Smooth muscle cell (in vitro differentiated cells): ENCODE measurements at regions not wholly inside any gene's neighbourhood (a gene's known extent, or its start where the extent isn't known, plus 50 kb on each side); places are given as distances from the start of the nearest gene placed in this dataset. TPM values are rescaled to one million over a fixed set of nuclear protein-coding genes. Genes with fewer than 3 reads are reported as not detected.

Experiments used
- DNase-seq: peaks from one replicate; lab custom pipeline; 2025; ENCODE audit not compliant: unreplicated experiment; lab: John Stamatoyannopoulos, UW
- H2AFZ ChIP-seq: fragments of 200-600 bp; sonication (generic); 2 replicates; pipeline ENCODE4 v1.6.0; 2016; ENCODE audit warnings: antibody characterized with exemption, low read depth, mild to moderate bottlenecking
- H3F3A ChIP-seq: fragments of 200-600 bp; sonication (generic); 2 replicates; pipeline ENCODE4 v1.6.0; 2017; ENCODE audit warnings: antibody characterized with exemption, low read depth
- H3K27ac ChIP-seq: fragments of 200-600 bp; sonication (generic); 2 replicates; pipeline ENCODE4 v1.5.1; 2016; ENCODE audit warnings: low read depth, mild to moderate bottlenecking
- H3K27me3 ChIP-seq: fragments of 200-600 bp; sonication (generic); 2 replicates; pipeline ENCODE4 v1.6.1; 2016; ENCODE audit warnings: low read depth, mild to moderate bottlenecking
- H3K36me3 ChIP-seq: fragments of 200-600 bp; sonication (generic); 2 replicates; pipeline ENCODE4 v1.5.1; 2016; ENCODE audit warnings: low read depth
- H3K4me1 ChIP-seq: fragments of 200-600 bp; sonication (generic); 2 replicates; pipeline ENCODE4 v1.5.1; 2016; ENCODE audit warnings: low read depth
- H3K4me2 ChIP-seq: fragments of 200-600 bp; sonication (generic); 2 replicates; pipeline ENCODE4 v1.6.0; 2016; ENCODE audit warnings: mild to moderate bottlenecking
- H3K4me3 ChIP-seq: fragments of 200-600 bp; sonication (generic); 2 replicates; pipeline ENCODE4 v1.5.1; 2016; ENCODE audit warnings: mild to moderate bottlenecking
- H3K79me2 ChIP-seq: fragments of 200-600 bp; sonication (generic); 2 replicates; pipeline ENCODE4 v1.6.0; 2016; ENCODE audit warnings: low read depth, mild to moderate bottlenecking
- H3K9ac ChIP-seq: fragments of 200-600 bp; sonication (generic); 2 replicates; pipeline ENCODE4 v1.6.0; 2016; ENCODE audit warnings: low read depth
- H3K9me3 ChIP-seq: fragments of 200-600 bp; sonication (generic); replicated peaks from 2 replicates; pipeline ENCODE4 v1.5.1; 2016; ENCODE audit warnings: low read depth
- H4K20me1 ChIP-seq: fragments of 200-600 bp; sonication (generic); 2 replicates; pipeline ENCODE4 v1.6.0; 2016; ENCODE audit warnings: low read depth
- small RNA-seq: library from RNA; depleted of rRNA; stranded (forward); fragments of <200 nt; gene quantifications from one replicate; pipeline ENCODE3, GENCODE V24; 2014
- TF ChIP-seq, protein P1 (sequence below): fragments of 200-600 bp; sonication (generic); IDR thresholded peaks from 2 replicates; pipeline ENCODE4 v1.5.1; 2017; ENCODE audit warnings: borderline replicate concordance, mild to moderate bottlenecking, antibody characterized with exemption; ENCODE audit not compliant: insufficient read depth, poor library complexity, severe bottlenecking

DNA sequence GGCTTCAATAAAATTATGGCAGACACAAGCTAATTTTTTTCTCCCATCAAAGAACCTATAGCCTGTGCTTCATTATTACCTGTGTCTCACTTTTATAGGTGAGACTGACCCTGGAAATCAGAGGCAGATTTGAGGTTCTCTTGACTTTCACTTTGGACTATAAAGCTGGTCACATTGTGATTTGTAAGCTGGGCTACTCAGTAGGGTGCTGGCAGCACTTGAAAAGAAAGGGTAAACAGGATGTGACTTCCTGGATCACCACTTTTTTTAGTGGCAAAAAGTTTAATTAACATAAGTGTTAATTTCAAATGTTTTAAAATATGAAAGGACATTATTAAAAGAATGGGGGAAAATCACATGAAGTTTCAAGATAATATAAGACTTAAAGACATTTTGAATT is 50.6 kb upstream of the GATB start:
- Histone ChIP-seq H4K20me1 (no peaks in the 10 kb centered on the region), H3K9ac (no peak overlapping the region), H3K36me3 (no peaks in the 10 kb centered on the region), H3K9me3 (no peaks in the 10 kb centered on the region), H3K79me2 (no peaks in the 10 kb centered on the region), H2AFZ (no peak overlapping the region), H3K27ac (no peak overlapping the region), H3K4me1 (no peaks in the 10 kb centered on the region), H3F3A (peaks cover 4% of the 10 kb centered on the region), H3K4me2 (no peak overlapping the region), H3K4me3 (no peak overlapping the region), H3K27me3 (no peaks in the 10 kb centered on the region)
- TF ChIP-seq, protein P1, sequence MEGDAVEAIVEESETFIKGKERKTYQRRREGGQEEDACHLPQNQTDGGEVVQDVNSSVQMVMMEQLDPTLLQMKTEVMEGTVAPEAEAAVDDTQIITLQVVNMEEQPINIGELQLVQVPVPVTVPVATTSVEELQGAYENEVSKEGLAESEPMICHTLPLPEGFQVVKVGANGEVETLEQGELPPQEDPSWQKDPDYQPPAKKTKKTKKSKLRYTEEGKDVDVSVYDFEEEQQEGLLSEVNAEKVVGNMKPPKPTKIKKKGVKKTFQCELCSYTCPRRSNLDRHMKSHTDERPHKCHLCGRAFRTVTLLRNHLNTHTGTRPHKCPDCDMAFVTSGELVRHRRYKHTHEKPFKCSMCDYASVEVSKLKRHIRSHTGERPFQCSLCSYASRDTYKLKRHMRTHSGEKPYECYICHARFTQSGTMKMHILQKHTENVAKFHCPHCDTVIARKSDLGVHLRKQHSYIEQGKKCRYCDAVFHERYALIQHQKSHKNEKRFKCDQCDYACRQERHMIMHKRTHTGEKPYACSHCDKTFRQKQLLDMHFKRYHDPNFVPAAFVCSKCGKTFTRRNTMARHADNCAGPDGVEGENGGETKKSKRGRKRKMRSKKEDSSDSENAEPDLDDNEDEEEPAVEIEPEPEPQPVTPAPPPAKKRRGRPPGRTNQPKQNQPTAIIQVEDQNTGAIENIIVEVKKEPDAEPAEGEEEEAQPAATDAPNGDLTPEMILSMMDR = no peak
- DNase-seq = no peak

Small RNA genes in the stretch of these regions (small RNA-seq; reads per million reads assigned to genes)
- gene RN7SL446P = not detected
- gene RNA5SP169 = not detected
